Bronchial epithelial cell (primary cell): ENCODE measurements at regions not wholly inside any gene's neighbourhood (a gene's known extent, or its start where the extent isn't known, plus 50 kb on each side); places are given as distances from the start of the nearest gene placed in this dataset.
"Not testable (repeated sequence)": the region's sequence is repeated elsewhere in the genome, so short reads cannot be mapped to it uniquely, and the experiment has no call there.

Source experiments
- DNase-seq: peaks from one replicate; pipeline ENCODE4 v3.0.0-alpha.2; 2010; ENCODE audit warnings: low read depth
- FAIRE-seq: peaks from 2 replicates; lab custom pipeline; 2011; peaks lifted over from hg19 to GRCh38; lab: Jason Lieb, UNC
- H3K27me3 ChIP-seq: 2 replicates; pipeline ENCODE4 v1.5.1; 2011; ENCODE audit warnings: low read length; ENCODE audit not compliant: control insufficient read depth, insufficient read depth
- H3K36me3 ChIP-seq: 2 replicates; pipeline ENCODE4 v1.5.1; 2011; ENCODE audit warnings: low read length; ENCODE audit not compliant: control insufficient read depth, insufficient read depth
- H3K4me3 ChIP-seq: 2 replicates; pipeline ENCODE4 v1.5.1; 2011; ENCODE audit warnings: mild to moderate bottlenecking, low read depth, low read length, control low read depth
- CTCF ChIP-seq: IDR thresholded peaks from 2 replicates; pipeline ENCODE4 v1.5.1; 2011; ENCODE audit warnings: mild to moderate bottlenecking, moderate library complexity, low read length, control low read depth, inconsistent platforms; ENCODE audit not compliant: insufficient read depth, severe bottlenecking

- H3K4me3 ChIP-seq = no peak overlapping the region
- no peak for TF ChIP-seq CTCF
- H3K27me3 ChIP-seq = no peaks in the 10 kb centered on the region
- no peak for DNase-seq
- H3K36me3 ChIP-seq = no peaks in the 10 kb centered on the region
- FAIRE-seq = no peak
These were observed 945.2 kb upstream of the C9orf72 start for GRCh38 chr9:28518439-28518838.

DNA sequence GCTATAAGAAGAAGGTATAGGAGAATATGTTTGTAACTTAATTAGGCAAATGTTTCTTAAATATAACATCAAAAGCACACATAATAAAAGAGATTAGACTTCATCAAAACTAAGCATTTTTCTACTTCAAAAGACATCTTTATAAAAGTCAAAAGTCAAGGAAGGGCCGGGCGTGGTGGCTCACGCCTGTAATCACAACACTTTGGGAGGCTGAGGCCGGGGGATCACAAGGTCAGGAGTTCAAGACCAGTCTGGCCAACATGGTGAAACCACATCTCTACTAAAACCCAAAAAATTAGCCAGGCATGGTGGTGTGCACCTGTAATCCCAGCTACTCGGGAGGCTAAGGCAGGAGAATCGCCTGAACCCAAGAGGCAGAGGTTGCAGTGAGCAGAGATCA lies 951.0 kb upstream of the C9orf72 start:
- H3K4me3 ChIP-seq, H3K27me3 ChIP-seq, DNase-seq, H3K36me3 ChIP-seq, FAIRE-seq: not testable (repeated sequence)

DNA sequence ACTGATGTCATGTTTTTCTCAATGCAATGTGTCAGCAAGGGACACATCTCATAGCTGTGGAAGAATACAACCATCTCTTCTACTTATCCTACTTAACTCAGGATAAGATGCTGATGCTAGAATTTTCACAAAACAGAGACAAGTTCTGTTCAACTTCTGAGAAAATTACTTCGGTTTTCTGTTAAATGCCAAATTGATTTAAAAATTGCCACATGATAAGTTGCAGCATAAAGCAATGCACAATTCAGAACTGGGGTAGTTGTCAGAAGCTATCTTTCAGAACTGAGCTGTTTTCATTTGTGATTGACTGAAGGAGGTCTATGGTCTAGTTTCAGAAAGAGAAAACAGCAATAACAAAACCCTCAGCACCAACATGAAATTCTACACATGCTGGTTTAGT lies 954.8 kb upstream of the C9orf72 start:
- no peak overlapping the region for H3K4me3 ChIP-seq
- FAIRE-seq (no peak), DNase-seq (no peak)
- H3K27me3 ChIP-seq = no peaks in the 10 kb centered on the region
- no peak for TF ChIP-seq CTCF
- H3K36me3 ChIP-seq = no peaks in the 10 kb centered on the region

- no peak for TF ChIP-seq CTCF
- H3K36me3 ChIP-seq = no peaks in the 10 kb centered on the region
- H3K4me3 ChIP-seq = no peak overlapping the region
- no peak for DNase-seq
- H3K27me3 ChIP-seq = no peaks in the 10 kb centered on the region
- FAIRE-seq = no peak
These were observed 964.9 kb upstream of the C9orf72 start for GRCh38 chr9:28538132-28538531.

- H3K27me3 ChIP-seq = no peaks in the 10 kb centered on the region
- DNase-seq (peak; percentile 84), FAIRE-seq (no peak)
- TF ChIP-seq CTCF = no peak
- no peak overlapping the region for H3K4me3 ChIP-seq
- no peaks in the 10 kb centered on the region for H3K36me3 ChIP-seq
These were observed 966.3 kb upstream of the C9orf72 start for GRCh38 chr9:28539434-28540070.

GRCh38 chr9:28542928-28543327 lies 969.6 kb upstream of the C9orf72 start:
- Histone ChIP-seq H3K27me3 (no peaks in the 10 kb centered on the region), H3K36me3 (no peaks in the 10 kb centered on the region), H3K4me3 (no peak overlapping the region)
- FAIRE-seq (no peak), DNase-seq (no peak)
- no peak for TF ChIP-seq CTCF
